ENCODE measurements at regions not wholly inside any gene's neighbourhood (a gene's known extent, or its start where the extent isn't known, plus 50 kb on each side); places are given as distances from the start of the nearest gene placed in this dataset.
"Not testable (repeated sequence)": the region's sequence is repeated elsewhere in the genome, so short reads cannot be mapped to it uniquely, and the experiment has no call there.

- DNase-seq, result no peak
Measured at GRCh38 chr18:46236156-46236555, 132.0 kb downstream of the HAUS1 start.

GRCh38 chr18:46237891-46238290 lies 133.7 kb downstream of the HAUS1 start:
- no peak for DNase-seq

- no peak for DNase-seq
Measured at GRCh38 chr18:46239549-46239948, 135.4 kb downstream of the HAUS1 start.

GRCh38 chr18:46239998-46240397 lies 135.8 kb downstream of the HAUS1 start:
- no peak for DNase-seq

- not testable (repeated sequence) for DNase-seq
Measured at GRCh38 chr18:46241393-46241792, 137.2 kb downstream of the HAUS1 start.

- DNase-seq, result no peak
Measured at GRCh38 chr18:46242183-46242582, 138.0 kb downstream of the HAUS1 start.

- no peak for DNase-seq
Measured at GRCh38 chr18:46243095-46243494, 138.9 kb downstream of the HAUS1 start.

GRCh38 chr18:46243673-46244072 lies 139.5 kb downstream of the HAUS1 start:
- DNase-seq, result no peak

- no peak for DNase-seq
Measured at GRCh38 chr18:46246101-46246500, 141.9 kb downstream of the HAUS1 start.

GRCh38 chr18:46247942-46248341 lies 143.8 kb downstream of the HAUS1 start:
- DNase-seq, result no peak

- no peak for DNase-seq
Measured at GRCh38 chr18:46250084-46250811, 146.1 kb downstream of the HAUS1 start.

GRCh38 chr18:46250812-46251173 lies 146.6 kb downstream of the HAUS1 start:
- no peak for DNase-seq

- DNase-seq, result no peak
Measured at GRCh38 chr18:46252759-46253158, 148.6 kb downstream of the HAUS1 start.

- DNase-seq, result no peak
Measured at GRCh38 chr18:46253498-46253897, 149.3 kb downstream of the HAUS1 start.

GRCh38 chr18:46256078-46256477 lies 151.9 kb downstream of the HAUS1 start:
- DNase-seq, result no peak

- no peak for DNase-seq
Measured at GRCh38 chr18:46257366-46257765, 153.2 kb downstream of the HAUS1 start.

- DNase-seq, result no peak
Measured at GRCh38 chr18:46260016-46260878, 156.1 kb downstream of the HAUS1 start.

GRCh38 chr18:46260879-46261143 lies 156.6 kb downstream of the HAUS1 start:
- no peak for DNase-seq

GRCh38 chr18:46261799-46262198 lies 157.6 kb downstream of the HAUS1 start:
- no peak for DNase-seq

- no peak for DNase-seq
Measured at GRCh38 chr18:46262856-46263255, 158.7 kb downstream of the HAUS1 start.

GRCh38 chr18:46264255-46264654 lies 160.1 kb downstream of the HAUS1 start:
- DNase-seq, result no peak

GRCh38 chr18:46265196-46266156 lies 161.3 kb downstream of the HAUS1 start:
- DNase-seq, result no peak

GRCh38 chr18:46266473-46266872 lies 162.3 kb downstream of the HAUS1 start:
- no peak for DNase-seq

Measured in NCI-H2081 treated with DMSO at 0.1 percent for 48 hours (cell line).